ENCODE measurements at regions not wholly inside any gene's neighbourhood (a gene's known extent, or its start where the extent isn't known, plus 50 kb on each side); places are given as distances from the start of the nearest gene placed in this dataset.

- intact Hi-C loops (cut with DNase I), result no loop called here
- Histone ChIP-seq H3K9me3 (no peaks in the 10 kb centered on the region), H3K36me3 (no peaks in the 10 kb centered on the region), H3K27ac (no peak overlapping the region), H3K27me3 (replicated peaks; ENCODE audit: insufficient read depth) (no peaks in the 10 kb centered on the region), H3K4me1 (replicated peaks) (no peaks in the 10 kb centered on the region), H3K4me3 (no peak overlapping the region)
- TF ChIP-seq, protein P1, sequence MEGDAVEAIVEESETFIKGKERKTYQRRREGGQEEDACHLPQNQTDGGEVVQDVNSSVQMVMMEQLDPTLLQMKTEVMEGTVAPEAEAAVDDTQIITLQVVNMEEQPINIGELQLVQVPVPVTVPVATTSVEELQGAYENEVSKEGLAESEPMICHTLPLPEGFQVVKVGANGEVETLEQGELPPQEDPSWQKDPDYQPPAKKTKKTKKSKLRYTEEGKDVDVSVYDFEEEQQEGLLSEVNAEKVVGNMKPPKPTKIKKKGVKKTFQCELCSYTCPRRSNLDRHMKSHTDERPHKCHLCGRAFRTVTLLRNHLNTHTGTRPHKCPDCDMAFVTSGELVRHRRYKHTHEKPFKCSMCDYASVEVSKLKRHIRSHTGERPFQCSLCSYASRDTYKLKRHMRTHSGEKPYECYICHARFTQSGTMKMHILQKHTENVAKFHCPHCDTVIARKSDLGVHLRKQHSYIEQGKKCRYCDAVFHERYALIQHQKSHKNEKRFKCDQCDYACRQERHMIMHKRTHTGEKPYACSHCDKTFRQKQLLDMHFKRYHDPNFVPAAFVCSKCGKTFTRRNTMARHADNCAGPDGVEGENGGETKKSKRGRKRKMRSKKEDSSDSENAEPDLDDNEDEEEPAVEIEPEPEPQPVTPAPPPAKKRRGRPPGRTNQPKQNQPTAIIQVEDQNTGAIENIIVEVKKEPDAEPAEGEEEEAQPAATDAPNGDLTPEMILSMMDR (IDR thresholded peaks at IDR 0.05), result no peak
- TF ChIP-seq POLR2AphosphoS5 (IDR thresholded peaks at IDR 0.05) (no peak), POLR2A (IDR thresholded peaks at IDR 0.05) (no peak)
- 96% methylated on average over 8 of the region's 8 CpGs for WGBS
- DNase-seq (ENCODE audit: low spot score), result no peak
Observed at GRCh38 chr6:15827496-15828255, 164.8 kb upstream of the DTNBP1 start.

DNA sequence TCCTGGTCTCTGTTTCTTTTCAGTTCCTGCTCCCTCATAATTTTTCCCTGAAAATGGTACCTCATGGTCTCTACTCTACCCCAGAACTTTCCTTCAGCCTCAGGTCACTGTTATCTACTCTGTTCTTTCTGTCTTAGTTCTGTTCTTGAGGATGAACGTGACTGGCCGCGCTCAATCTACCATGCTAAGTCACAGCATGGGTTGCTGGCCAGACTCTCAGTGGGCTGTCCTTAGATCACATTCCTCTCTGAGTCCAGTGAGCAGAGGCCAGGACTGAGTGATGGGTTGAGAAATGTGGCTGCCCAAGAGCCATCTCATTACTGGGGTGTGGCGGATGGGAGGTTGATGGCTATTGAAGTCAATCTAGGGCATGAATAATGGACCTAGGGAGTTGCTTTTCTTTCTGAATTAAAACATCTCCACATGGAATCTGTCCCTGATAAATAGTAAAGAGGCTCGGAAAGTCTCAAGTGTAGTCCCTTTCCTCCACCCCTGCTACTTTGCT, 164.0 kb upstream of the DTNBP1 start:
- Histone ChIP-seq H3K4me3 (no peak overlapping the region), H3K27me3 (replicated peaks; ENCODE audit: insufficient read depth) (no peaks in the 10 kb centered on the region), H3K27ac (no peak overlapping the region), H3K4me1 (replicated peaks) (no peaks in the 10 kb centered on the region), H3K36me3 (no peaks in the 10 kb centered on the region), H3K9me3 (no peaks in the 10 kb centered on the region)
- DNase-seq (ENCODE audit: low spot score), result no peak
- WGBS, result 96% methylated on average over 5 of the region's 5 CpGs
- TF ChIP-seq POLR2A (IDR thresholded peaks at IDR 0.05) (no peak), POLR2AphosphoS5 (IDR thresholded peaks at IDR 0.05) (no peak)
- TF ChIP-seq, protein P1 (IDR thresholded peaks at IDR 0.05), result no peak
- intact Hi-C loops (cut with DNase I), result no loop called here

- WGBS, result 83% methylated on average over 8 of the region's 8 CpGs
- intact Hi-C loops (cut with DNase I), result no loop called here
- no peaks in the 10 kb centered on the region for H3K9me3 ChIP-seq
- TF ChIP-seq, protein P1 (IDR thresholded peaks at IDR 0.05), result no peak
- TF ChIP-seq POLR2A (IDR thresholded peaks at IDR 0.05) (no peak), POLR2AphosphoS5 (IDR thresholded peaks at IDR 0.05) (no peak)
- no peak overlapping the region for H3K27ac ChIP-seq
- no peak overlapping the region for H3K4me3 ChIP-seq
- H3K36me3 ChIP-seq, result no peaks in the 10 kb centered on the region
- no peak for DNase-seq (ENCODE audit: low spot score)
- no peaks in the 10 kb centered on the region for H3K4me1 ChIP-seq (replicated peaks)
- no peaks in the 10 kb centered on the region for H3K27me3 ChIP-seq (replicated peaks; ENCODE audit: insufficient read depth)
Observed at GRCh38 chr6:15825332-15825930, 162.6 kb upstream of the DTNBP1 start.

- intact Hi-C loops (cut with DNase I), result no loop called here
Observed at GRCh38 chr6:15824811-15825210, 162.0 kb upstream of the DTNBP1 start.

More at GRCh38 chr6:15824811-15825210, 162.0 kb upstream of the DTNBP1 start:
- WGBS, result 91% methylated on average over 5 of the region's 5 CpGs
- Histone ChIP-seq H3K4me3 (no peak overlapping the region), H3K27me3 (replicated peaks; ENCODE audit: insufficient read depth) (no peaks in the 10 kb centered on the region), H3K4me1 (replicated peaks) (no peaks in the 10 kb centered on the region), H3K27ac (no peak overlapping the region), H3K36me3 (no peaks in the 10 kb centered on the region), H3K9me3 (no peaks in the 10 kb centered on the region)
- DNase-seq (ENCODE audit: low spot score), result no peak
- TF ChIP-seq POLR2AphosphoS5 (IDR thresholded peaks at IDR 0.05) (no peak), POLR2A (IDR thresholded peaks at IDR 0.05) (no peak)
- TF ChIP-seq, protein P1 (IDR thresholded peaks at IDR 0.05), result no peak

Data from prostate gland (tissue), 2 donors.